GM21723 (cell line): ENCODE measurements at regions not wholly inside any gene's neighbourhood (a gene's known extent, or its start where the extent isn't known, plus 50 kb on each side); places are given as distances from the start of the nearest gene placed in this dataset.
A peak's percentile ranks its signal among the peaks of the same experiment; 100 is the strongest.

Source experiments
- ATAC-seq: cut with Tn5 transposase; IDR thresholded peaks from one replicate; pipeline ENCODE4 v1.9.1; 2021; ENCODE audit warnings: mild to moderate bottlenecking, moderate library complexity; ENCODE audit not compliant: unreplicated experiment

DNA sequence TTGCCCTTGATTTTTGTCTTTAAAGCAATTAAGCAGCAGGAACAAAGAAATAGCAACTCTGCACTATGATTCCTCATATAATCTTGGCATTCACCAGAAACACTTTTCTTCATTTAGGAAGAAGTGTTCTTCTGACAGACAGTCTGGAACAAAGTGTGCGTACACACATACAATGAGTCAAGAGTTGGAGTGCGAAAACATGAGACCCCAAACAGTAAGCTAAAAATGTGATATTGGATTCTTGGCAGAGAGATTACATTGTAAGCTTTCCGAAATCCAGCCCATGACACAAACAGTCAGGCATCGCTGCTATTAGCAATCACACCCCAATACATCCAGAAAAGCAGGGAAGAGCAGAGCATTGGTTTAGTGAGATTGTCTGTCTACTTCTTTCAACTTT, 306.7 kb upstream of the TBC1D5 start:
- no peak for ATAC-seq

- no peak for ATAC-seq
Observed at GRCh38 chr3:18047052-18047451, 304.6 kb upstream of the TBC1D5 start.

GRCh38 chr3:18046131-18046915, 303.9 kb upstream of the TBC1D5 start:
- no peak for ATAC-seq

GRCh38 chr3:18044971-18045880, 302.8 kb upstream of the TBC1D5 start:
- ATAC-seq = no peak

GRCh38 chr3:18044191-18044590, 301.8 kb upstream of the TBC1D5 start:
- no peak for ATAC-seq

DNA sequence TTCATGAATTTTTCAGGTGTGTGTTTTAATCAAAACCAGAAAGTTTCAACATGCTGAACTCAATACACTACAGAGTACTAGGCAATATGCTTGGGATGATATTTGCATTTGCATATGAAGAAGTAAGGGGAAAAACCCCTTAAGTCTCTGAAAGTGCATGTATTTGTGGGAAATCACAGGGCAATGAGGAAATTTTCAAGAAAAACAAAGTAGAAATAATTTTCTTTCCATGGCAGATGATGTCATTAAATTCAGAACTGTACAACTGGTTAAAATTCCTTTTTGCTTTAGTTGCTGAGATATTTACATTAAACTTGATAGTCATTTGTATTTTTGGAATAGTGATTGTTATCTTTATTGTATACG, 294.0 kb upstream of the TBC1D5 start:
- ATAC-seq = no peak

GRCh38 chr3:18035641-18036449, 293.4 kb upstream of the TBC1D5 start:
- no peak for ATAC-seq

DNA sequence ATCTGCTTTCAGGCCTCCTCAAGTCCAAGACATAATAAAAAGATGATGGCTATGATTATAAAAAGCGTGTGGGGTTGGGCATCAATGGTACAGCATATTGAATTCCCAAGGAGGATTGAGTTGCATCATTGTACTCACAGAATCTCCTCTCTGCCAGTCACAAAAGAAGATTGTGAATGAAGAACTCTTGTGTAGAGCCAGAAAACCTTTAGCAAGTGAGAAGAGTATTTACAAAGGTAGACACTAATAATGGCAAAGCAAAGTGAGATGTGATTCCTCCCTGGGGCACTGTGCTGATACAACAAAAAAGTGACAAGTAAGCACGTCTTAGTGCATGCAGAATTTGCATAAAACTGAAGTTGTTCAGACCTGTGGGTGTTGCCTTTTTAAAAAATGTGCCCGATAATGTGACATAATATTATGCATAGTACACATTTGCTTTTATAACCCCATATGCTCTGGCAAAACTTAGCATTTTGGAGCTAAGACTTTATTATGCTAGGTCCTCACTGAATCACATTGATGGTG, 291.2 kb upstream of the TBC1D5 start:
- ATAC-seq = no peak

GRCh38 chr3:18030371-18030870, 288.0 kb upstream of the TBC1D5 start:
- no peak for ATAC-seq

- no peak for ATAC-seq
Observed at GRCh38 chr3:18027161-18027939, 284.9 kb upstream of the TBC1D5 start.

DNA sequence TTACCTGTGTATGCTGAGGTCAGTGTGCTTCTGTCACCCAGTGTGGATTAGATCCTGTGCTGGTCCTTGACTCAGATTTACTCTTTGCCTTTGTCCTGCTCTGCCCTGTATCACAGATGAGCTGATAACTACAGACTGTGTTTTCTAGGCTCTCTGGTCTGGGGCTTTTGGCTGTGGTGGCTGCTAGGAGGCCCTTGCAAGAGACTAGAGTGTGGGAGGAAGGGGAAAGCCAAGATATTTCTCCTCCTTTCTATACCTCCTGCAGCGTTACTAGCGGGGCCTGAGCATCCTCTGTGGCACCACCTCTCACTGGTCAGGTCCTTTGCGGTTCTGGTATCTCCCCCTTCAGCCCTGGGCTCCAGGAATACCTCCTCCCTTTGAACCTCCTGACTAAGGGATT, 282.3 kb upstream of the TBC1D5 start:
- peak; percentile 49 for ATAC-seq

- ATAC-seq = no peak
Observed at GRCh38 chr3:18019161-18019495, 276.7 kb upstream of the TBC1D5 start.

DNA sequence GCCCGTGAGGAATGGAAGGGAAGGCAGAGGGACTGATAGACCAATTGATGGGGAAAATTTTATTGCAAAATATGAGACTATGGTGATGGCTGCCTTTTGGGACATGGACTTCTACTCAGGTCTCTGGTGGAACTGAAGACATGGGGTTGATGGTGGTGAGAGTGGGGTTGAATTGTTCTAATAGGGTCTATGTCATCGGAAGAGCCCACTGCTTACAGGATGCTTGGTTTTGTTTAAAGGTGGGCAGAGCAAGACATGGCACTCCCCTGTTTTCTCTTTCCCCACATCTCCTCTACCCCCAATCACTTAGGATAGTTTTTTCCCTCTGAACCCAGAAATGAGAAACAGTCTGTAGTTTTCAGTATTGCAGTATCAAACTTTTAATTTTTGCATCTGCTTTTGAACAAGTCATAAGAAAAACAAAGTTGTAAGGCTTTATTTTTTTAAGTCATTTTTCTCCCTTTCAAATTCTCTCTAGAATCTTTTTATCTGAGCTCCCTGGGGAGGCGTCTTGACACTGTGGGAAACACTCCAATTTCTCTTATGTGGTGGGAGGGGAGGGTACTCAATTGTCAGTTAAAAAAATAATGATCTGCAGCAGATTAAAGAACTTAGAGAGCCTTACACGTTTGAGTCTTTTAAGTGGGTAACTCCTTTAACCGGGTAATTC, 276.2 kb upstream of the TBC1D5 start:
- no peak for ATAC-seq

GRCh38 chr3:18016366-18016765, 273.9 kb upstream of the TBC1D5 start:
- no peak for ATAC-seq

- ATAC-seq = no peak
Observed at GRCh38 chr3:18012933-18013332, 270.5 kb upstream of the TBC1D5 start.

GRCh38 chr3:18012436-18012835, 270.0 kb upstream of the TBC1D5 start:
- ATAC-seq = no peak

DNA sequence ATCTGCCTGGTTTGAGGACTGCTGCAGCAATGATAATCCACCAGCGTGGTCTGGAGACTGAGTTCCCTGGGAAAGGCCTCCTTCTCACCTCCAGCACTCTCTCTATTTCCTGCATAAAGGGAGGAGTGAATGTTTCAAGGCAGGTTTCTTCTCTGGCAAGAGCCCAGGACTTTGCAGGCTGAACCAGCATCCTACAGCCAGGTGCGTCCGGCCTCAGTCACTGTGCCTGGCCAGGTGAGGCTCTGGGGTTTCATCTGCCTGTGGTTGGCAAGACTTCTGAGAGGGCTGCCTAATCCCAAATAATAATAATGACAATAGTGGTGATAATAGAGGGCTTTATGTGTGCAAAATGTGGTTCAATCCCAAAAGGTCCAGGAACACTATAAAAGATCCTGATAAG, 269.0 kb upstream of the TBC1D5 start:
- ATAC-seq = no peak

DNA sequence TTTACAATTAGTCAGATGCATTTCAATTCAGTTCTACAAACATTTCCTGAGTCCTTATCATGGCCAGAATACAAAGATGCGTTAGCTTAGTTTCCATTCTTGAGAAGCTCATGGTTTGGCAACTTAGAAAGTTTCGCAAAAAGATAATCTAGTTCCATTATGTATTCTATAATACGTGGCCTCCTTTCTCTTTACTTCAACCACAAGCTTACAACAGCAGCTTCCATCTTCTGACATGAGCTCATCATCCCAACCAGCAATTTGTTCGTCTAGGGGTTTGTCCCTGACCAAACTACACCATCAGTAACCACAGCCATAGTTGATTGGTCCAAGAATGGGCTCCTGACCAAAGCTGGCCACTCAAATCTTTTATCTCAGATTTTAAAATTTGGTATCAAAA, 267.6 kb upstream of the TBC1D5 start:
- ATAC-seq = no peak

GRCh38 chr3:18008706-18009368, 266.4 kb upstream of the TBC1D5 start:
- ATAC-seq = no peak
